Spleen (tissue), 11 donors: ENCODE measurements at regions not wholly inside any gene's neighbourhood (a gene's known extent, or its start where the extent isn't known, plus 50 kb on each side); places are given as distances from the start of the nearest gene placed in this dataset.

Experiments used
- DNase-seq: peaks from one replicate; pipeline ENCODE4 v3.0.0-alpha.2; 2020
- H3K27ac ChIP-seq, 8 donors: fragments of 200-600 bp; sonication (generic) in 7 of 8; 1 replicate in 4 of 8; 2 replicates in 4 of 8; pipeline versions ENCODE4 v1.5.0 to v1.8.0; 2016 to 2021; ENCODE audit warnings: inconsistent platforms in 4 of 8, mild to moderate bottlenecking in 4 of 8, moderate library complexity in 1 of 8
- H3K27me3 ChIP-seq, 7 donors: fragments of 200-600 bp; sonication (generic) in 6 of 7; replicated peaks in 1 of 7; 1 replicate in 4 of 7; 2 replicates in 3 of 7; pipeline versions ENCODE4 v1.5.0 to v1.8.0; 2016 to 2021; ENCODE audit warnings: inconsistent platforms in 3 of 7, mild to moderate bottlenecking in 1 of 7
- H3K36me3 ChIP-seq, 6 donors: fragments of 200-600 bp; sonication (generic) in 5 of 6; 1 replicate in 4 of 6; 2 replicates in 2 of 6; pipeline versions ENCODE4 v1.5.0 to v1.8.0; 2016 to 2021; ENCODE audit warnings: inconsistent platforms in 2 of 6
- H3K4me1 ChIP-seq, 6 donors: fragments of 200-600 bp; sonication (generic) in 5 of 6; 1 replicate in 3 of 6; 2 replicates in 3 of 6; pipeline versions ENCODE4 v1.5.0 to v1.8.0; 2016 to 2021; ENCODE audit warnings: inconsistent platforms in 3 of 6
- H3K4me3 ChIP-seq, 8 donors: fragments of 200-600 bp; sonication (generic) in 7 of 8; 1 replicate in 4 of 8; 2 replicates in 4 of 8; pipeline versions ENCODE4 v1.5.0 to v1.8.0; 2016 to 2021; ENCODE audit warnings: inconsistent platforms in 4 of 8, mild to moderate bottlenecking in 4 of 8, moderate library complexity in 2 of 8
- H3K9me3 ChIP-seq, 8 donors: fragments of 200-600 bp; sonication (generic) in 7 of 8; 1 replicate in 4 of 8; 2 replicates in 4 of 8; pipeline versions ENCODE4 v1.5.0 to v1.8.0; 2016 to 2021; ENCODE audit warnings: inconsistent platforms in 4 of 8
- CTCF ChIP-seq, 11 experiments: fragments of 200-600 bp in 7 of 11; fragments of 450-650 bp in 4 of 11; sonication (generic) in 4 of 11; IDR thresholded peaks in 8 of 11; conservative IDR thresholded peaks in 3 of 11; 1 replicate in 7 of 11; 2 replicates in 4 of 11; pipeline versions ENCODE4 v1.4.0 to v1.8.0; 2016 to 2021; ENCODE audit warnings: antibody characterized with exemption in 11 of 11, inconsistent platforms in 4 of 11, mild to moderate bottlenecking in 1 of 11
- POLR2A ChIP-seq, 3 donors: fragments of 450-650 bp; IDR thresholded peaks; one replicate each; pipeline ENCODE4 v1.5.1; 2017; ENCODE audit warnings: antibody characterized with exemption in 3 of 3, mild to moderate bottlenecking in 1 of 3
- POLR2AphosphoS5 ChIP-seq, 3 donors: sonication (generic); formaldehyde crosslinking; IDR thresholded peaks; one replicate each; pipeline ENCODE4 v1.5.1; 2017; ENCODE audit warnings: antibody characterized with exemption in 3 of 3
- WGBS, 5 donors: extraction: QIAGEN DNeasy Blood & Tissue Kit in 3 of 5; methylation state at CpG; one replicate each; pipeline versions ENCODE4 v1.1.5 to v1.1.7; 2013 to 2018; 5-methylcytosine and 5-hydroxymethylcytosine counted together
- intact Hi-C: fragments of 100-400 bp; cut with DNase I; formaldehyde crosslinking; loops from one replicate; pipeline ENCODE4 v1.15.0; 2023; ENCODE audit warnings: low total_unique reads
- donor health status: healthy with polysubstance abuse.
- donor health status: DM: no; HTN: no; CAD: no; lungs with moderate emphysema.
- donor health status: DM: no; HTN: no; CAD: no.
- donor health status: Bipolar disorder and iron deficiency.
- donor health status: healthy.
- donor health status: DM: no; HTN: no; CAD: no.
- donor health status: DM: yes; HTN: yes; CAD: no.

GRCh38 chr16:54585998-54586340 is 299.4 kb upstream of the IRX3 start:
- Histone ChIP-seq H3K4me1 (no peaks in the 10 kb centered on the region), H3K9me3 (no peaks in the 10 kb centered on the region), H3K36me3 (no peaks in the 10 kb centered on the region), H3K27me3 (peaks cover 0 to 5% (median 0%) of the 10 kb centered on the region in 7 donors), H3K27ac (no peak overlapping the region), H3K4me3 (no peak overlapping the region)
- intact Hi-C loops, result no loop called here
- 56 to 68% (median 59%) methylated on average over 14 of the region's 14 CpGs for WGBS, 5 donors
- DNase-seq, result no peak
- TF ChIP-seq POLR2AphosphoS5 (IDR thresholded peaks at IDR 0.05), result no peak
- no peak for TF ChIP-seq CTCF (IDR thresholded peaks at IDR 0.05 in 8 of 11, conservative IDR thresholded peaks at IDR 0.05 in 3 of 11)
- TF ChIP-seq POLR2A (IDR thresholded peaks at IDR 0.05), result no peak

GRCh38 chr16:54585094-54585997 is 298.8 kb upstream of the IRX3 start:
- intact Hi-C loops, result no loop called here
- Histone ChIP-seq H3K27me3 (peaks cover 0 to 5% (median 0%) of the 10 kb centered on the region in 7 donors), H3K4me3 (no peak overlapping the region), H3K36me3 (no peaks in the 10 kb centered on the region), H3K27ac (no peak overlapping the region), H3K9me3 (no peaks in the 10 kb centered on the region), H3K4me1 (no peaks in the 10 kb centered on the region)
- no peak for DNase-seq
- WGBS, 5 donors, result 56 to 70% (median 61%) methylated on average over 20 to 21 of the region's 21 CpGs
- no peak for TF ChIP-seq CTCF (IDR thresholded peaks at IDR 0.05 in 8 of 11, conservative IDR thresholded peaks at IDR 0.05 in 3 of 11)
- no peak for TF ChIP-seq POLR2AphosphoS5 (IDR thresholded peaks at IDR 0.05)
- no peak for TF ChIP-seq POLR2A (IDR thresholded peaks at IDR 0.05)

GRCh38 chr16:54584121-54584520 is 297.5 kb upstream of the IRX3 start:
- no peak for DNase-seq
- no peak overlapping the region for H3K4me3 ChIP-seq
- no peaks in the 10 kb centered on the region for H3K4me1 ChIP-seq
- H3K9me3 ChIP-seq, result no peaks in the 10 kb centered on the region
- H3K27ac ChIP-seq, result no peak overlapping the region
- WGBS, 5 donors, result 60 to 70% (median 67%) methylated on average over 3 of the region's 3 CpGs
- H3K27me3 ChIP-seq, result no peaks in the 10 kb centered on the region
- intact Hi-C loops, result no loop called here
- TF ChIP-seq CTCF (IDR thresholded peaks at IDR 0.05 in 8 of 11, conservative IDR thresholded peaks at IDR 0.05 in 3 of 11) (no peak), POLR2AphosphoS5 (IDR thresholded peaks at IDR 0.05) (no peak), POLR2A (IDR thresholded peaks at IDR 0.05) (no peak)
- H3K36me3 ChIP-seq, result no peaks in the 10 kb centered on the region

- H3K4me1 ChIP-seq, result no peaks in the 10 kb centered on the region
- H3K27me3 ChIP-seq, result peaks cover 0 to 13% (median 0%) of the 10 kb centered on the region in 7 donors
- DNase-seq, result no peak
- 70 to 78% (median 71%) methylated on average over 6 to 11 of the region's 11 CpGs for WGBS, 5 donors
- intact Hi-C loops, result no loop called here
- H3K9me3 ChIP-seq, result no peaks in the 10 kb centered on the region
- no peaks in the 10 kb centered on the region for H3K36me3 ChIP-seq
- H3K27ac ChIP-seq, result no peak overlapping the region
- TF ChIP-seq POLR2A (IDR thresholded peaks at IDR 0.05) (no peak), POLR2AphosphoS5 (IDR thresholded peaks at IDR 0.05) (no peak), CTCF (IDR thresholded peaks at IDR 0.05 in 8 of 11, conservative IDR thresholded peaks at IDR 0.05 in 3 of 11) (no peak)
- no peak overlapping the region for H3K4me3 ChIP-seq
Measured at GRCh38 chr16:54582631-54583250, 296.2 kb upstream of the IRX3 start.
